Hepatocyte (in vitro differentiated cells): ENCODE measurements at regions not wholly inside any gene's neighbourhood (a gene's known extent, or its start where the extent isn't known, plus 50 kb on each side); places are given as distances from the start of the nearest gene placed in this dataset.

Source experiments
- DNase-seq: peaks from one replicate; pipeline ENCODE4 v3.0.0-alpha.2; 2016; ENCODE audit warnings: low spot score
- H2AFZ ChIP-seq: fragments of 200-600 bp; sonication (generic); 2 replicates; pipeline ENCODE4 v1.6.0; 2016; ENCODE audit warnings: antibody characterized with exemption, mild to moderate bottlenecking
- H3K27ac ChIP-seq: fragments of 200-600 bp; sonication (generic); 2 replicates; pipeline ENCODE4 v1.5.1; 2016; ENCODE audit warnings: mild to moderate bottlenecking
- H3K27me3 ChIP-seq: fragments of 200-600 bp; sonication (generic); 2 replicates; pipeline ENCODE4 v1.6.1; 2016
- H3K36me3 ChIP-seq: fragments of 200-600 bp; sonication (generic); replicated peaks from 2 replicates; pipeline ENCODE4 v1.5.1; 2016; ENCODE audit warnings: low read depth; ENCODE audit not compliant: insufficient read depth
- H3K4me1 ChIP-seq: fragments of 200-600 bp; sonication (generic); 2 replicates; pipeline ENCODE4 v1.5.1; 2016; ENCODE audit warnings: mild to moderate bottlenecking, moderate library complexity; ENCODE audit not compliant: insufficient read depth
- H3K4me2 ChIP-seq: fragments of 200-600 bp; sonication (generic); 2 replicates; pipeline ENCODE4 v1.6.0; 2016
- H3K4me3 ChIP-seq: fragments of 200-600 bp; sonication (generic); 2 replicates; pipeline ENCODE4 v1.5.1; 2016; ENCODE audit warnings: mild to moderate bottlenecking
- H3K79me2 ChIP-seq: fragments of 200-600 bp; sonication (generic); 2 replicates; pipeline ENCODE4 v1.6.0; 2017; ENCODE audit warnings: mild to moderate bottlenecking
- H3K9me2 ChIP-seq: fragments of 200-600 bp; sonication (generic); replicated peaks from 2 replicates; pipeline ENCODE4 v1.6.0; 2017; ENCODE audit warnings: mild to moderate bottlenecking; ENCODE audit not compliant: insufficient read depth
- H3K9me3 ChIP-seq: fragments of 200-600 bp; sonication (generic); 2 replicates; pipeline ENCODE4 v1.5.1; 2016; ENCODE audit warnings: low read depth, mild to moderate bottlenecking
- H4K20me1 ChIP-seq: fragments of 200-600 bp; sonication (generic); 2 replicates; pipeline ENCODE4 v1.6.0; 2016; ENCODE audit warnings: mild to moderate bottlenecking; ENCODE audit not compliant: insufficient read depth, poor library complexity, severe bottlenecking
- EZH2 ChIP-seq: fragments of 200-600 bp; sonication (generic); IDR thresholded peaks from 2 replicates; pipeline ENCODE4 v1.6.1; 2016; ENCODE audit warnings: antibody characterized with exemption, mild to moderate bottlenecking, borderline replicate concordance
- EZH2phosphoT487 ChIP-seq: fragments of 200-600 bp; sonication (generic); IDR thresholded peaks from one replicate; pipeline ENCODE4 v1.6.1; 2018; ENCODE audit warnings: antibody characterized with exemption, mild to moderate bottlenecking, low read depth, moderate library complexity; ENCODE audit not compliant: unreplicated experiment, severe bottlenecking
- WGBS: methylation state at CpG from one replicate; pipeline ENCODE4 v1.1.6; 2016; ENCODE audit warnings: low lambda C conversion rate; ENCODE audit errors: missing lambda C conversion rate; 5-methylcytosine and 5-hydroxymethylcytosine counted together
- TF ChIP-seq, protein P1 (sequence below): fragments of 200-600 bp; sonication (generic); IDR thresholded peaks from 2 replicates; pipeline ENCODE4 v1.5.1; 2016; ENCODE audit warnings: antibody characterized with exemption, mild to moderate bottlenecking; ENCODE audit not compliant: poor library complexity

DNA sequence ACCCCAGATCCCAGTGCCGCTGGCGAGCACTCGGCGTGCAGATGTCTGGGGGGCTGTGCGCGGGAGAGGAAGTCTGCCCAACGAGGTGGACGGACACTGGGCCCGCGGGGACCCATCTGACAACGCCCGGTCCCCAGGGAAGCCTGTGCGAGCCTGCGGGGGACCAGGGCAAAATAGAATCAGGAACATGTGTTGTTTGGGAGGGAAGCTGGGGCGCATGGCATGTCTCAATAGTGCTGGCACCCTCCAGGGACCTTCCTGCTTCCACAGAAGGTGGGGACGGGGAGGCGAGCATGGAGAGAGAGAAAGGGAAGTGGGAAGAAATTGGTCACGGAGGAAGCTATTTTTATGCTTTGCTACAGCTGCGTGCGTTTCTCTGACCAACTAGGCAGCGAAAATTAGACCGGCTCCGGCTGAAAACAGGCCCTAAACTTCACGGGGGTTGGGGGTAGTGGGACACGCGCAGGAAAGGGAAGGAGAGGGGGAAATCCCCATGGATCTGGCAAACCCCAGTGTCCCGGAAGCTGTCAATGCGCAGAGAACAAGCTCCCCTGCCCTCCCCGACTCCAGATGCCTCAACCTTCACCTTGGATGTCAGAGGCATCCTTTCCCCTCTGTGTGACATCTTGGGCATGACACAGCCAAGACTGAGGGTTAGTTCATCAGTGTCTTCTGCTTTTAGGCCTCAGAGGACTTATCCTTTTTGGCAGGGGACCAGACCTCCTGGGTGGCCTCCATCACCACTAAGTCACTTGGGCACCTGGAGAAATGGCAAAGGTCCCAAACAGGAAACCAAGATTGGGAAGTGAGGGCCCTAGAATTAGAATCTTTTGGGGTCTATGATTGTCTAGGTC lies 169.8 kb upstream of the BCOR start:
- Histone ChIP-seq H2AFZ (peak overlapping the region; percentile 50), H3K4me3 (no peak overlapping the region)

DNA sequence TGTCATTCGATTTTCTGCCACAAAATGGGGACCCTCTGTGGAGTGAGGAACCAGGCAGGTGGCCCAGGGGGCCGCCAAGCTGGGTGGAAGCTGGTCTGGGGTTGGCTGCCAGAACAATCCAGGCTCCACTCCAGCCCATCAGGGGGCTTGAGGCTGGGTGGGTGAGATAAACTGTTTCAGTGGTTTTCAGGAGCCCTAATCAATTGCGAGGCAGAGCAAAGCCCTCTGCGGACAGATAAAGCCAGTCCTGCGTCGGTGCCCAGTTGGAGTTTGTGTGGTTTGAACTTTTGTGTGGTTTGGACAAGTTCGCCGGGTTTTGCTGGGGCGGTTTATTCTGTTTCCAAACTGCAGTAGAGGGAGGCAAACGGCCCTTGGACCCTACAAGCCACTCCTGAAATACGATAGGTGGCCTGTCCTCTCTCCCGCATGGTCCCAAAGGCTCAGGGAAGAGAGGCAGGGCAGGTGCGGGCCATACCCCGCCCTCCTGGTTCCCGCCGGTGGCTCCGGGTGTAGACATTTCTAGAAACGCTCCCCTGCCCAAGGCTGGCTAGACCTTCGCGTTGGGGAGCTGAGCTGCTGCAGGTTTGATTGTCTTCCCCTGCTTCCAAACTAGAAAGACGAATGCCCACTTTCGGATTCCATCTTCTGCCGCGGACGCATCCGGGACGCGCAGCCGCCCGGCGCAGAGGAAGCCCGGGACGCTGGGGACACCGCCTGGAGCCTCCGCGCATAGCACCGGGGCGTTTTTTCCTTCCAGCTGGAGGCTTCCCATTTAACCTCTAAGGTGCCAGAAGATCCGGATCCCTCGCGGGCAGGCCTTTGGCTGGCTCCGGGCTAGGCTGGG lies 169.0 kb upstream of the BCOR start:
- 16% methylated on average over 42 of the region's 42 CpGs for WGBS

More for the DNA sequence above, 169.8 kb upstream of the BCOR start:
- TF ChIP-seq EZH2phosphoT487 (no peak), EZH2 (no peak)
- TF ChIP-seq, protein P1, sequence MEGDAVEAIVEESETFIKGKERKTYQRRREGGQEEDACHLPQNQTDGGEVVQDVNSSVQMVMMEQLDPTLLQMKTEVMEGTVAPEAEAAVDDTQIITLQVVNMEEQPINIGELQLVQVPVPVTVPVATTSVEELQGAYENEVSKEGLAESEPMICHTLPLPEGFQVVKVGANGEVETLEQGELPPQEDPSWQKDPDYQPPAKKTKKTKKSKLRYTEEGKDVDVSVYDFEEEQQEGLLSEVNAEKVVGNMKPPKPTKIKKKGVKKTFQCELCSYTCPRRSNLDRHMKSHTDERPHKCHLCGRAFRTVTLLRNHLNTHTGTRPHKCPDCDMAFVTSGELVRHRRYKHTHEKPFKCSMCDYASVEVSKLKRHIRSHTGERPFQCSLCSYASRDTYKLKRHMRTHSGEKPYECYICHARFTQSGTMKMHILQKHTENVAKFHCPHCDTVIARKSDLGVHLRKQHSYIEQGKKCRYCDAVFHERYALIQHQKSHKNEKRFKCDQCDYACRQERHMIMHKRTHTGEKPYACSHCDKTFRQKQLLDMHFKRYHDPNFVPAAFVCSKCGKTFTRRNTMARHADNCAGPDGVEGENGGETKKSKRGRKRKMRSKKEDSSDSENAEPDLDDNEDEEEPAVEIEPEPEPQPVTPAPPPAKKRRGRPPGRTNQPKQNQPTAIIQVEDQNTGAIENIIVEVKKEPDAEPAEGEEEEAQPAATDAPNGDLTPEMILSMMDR, result no peak
- Histone ChIP-seq H4K20me1 (no peaks in the 10 kb centered on the region), H3K27ac (peak overlapping the region; percentile 39), H3K36me3 (no peaks in the 10 kb centered on the region), H3K9me3 (no peaks in the 10 kb centered on the region), H3K9me2 (no peaks in the 10 kb centered on the region), H3K4me1 (peaks cover 19% of the 10 kb centered on the region), H3K79me2 (no peaks in the 10 kb centered on the region), H3K27me3 (no peaks in the 10 kb centered on the region), H3K4me2 (peak overlapping the region; percentile 89)
- DNase-seq, result no peak
- 38% methylated on average over 29 of the region's 29 CpGs for WGBS

DNA sequence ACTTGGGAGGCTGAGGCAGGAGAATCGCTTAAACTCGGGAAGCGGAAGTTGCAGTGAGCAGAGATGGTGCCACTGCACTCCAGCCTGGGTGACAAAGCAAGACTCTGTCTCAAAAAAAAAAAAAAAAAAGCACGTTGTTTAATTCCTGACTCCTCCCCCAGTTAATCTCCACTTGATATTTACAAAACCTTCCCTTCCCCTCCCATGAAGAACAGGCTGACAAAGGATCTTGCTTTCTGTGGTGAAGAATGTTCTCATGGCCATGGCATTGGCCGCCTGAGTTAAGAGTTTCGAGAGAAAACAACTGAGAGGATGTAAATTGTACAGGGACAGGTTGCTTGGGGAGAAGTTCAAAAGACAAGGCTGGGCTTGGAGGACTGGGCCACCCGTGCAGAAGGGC lies 168.2 kb upstream of the BCOR start:
- TF ChIP-seq EZH2 (no peak), EZH2phosphoT487 (no peak)
- TF ChIP-seq, protein P1, result no peak
- no peaks in the 10 kb centered on the region for H3K27me3 ChIP-seq
- H3K36me3 ChIP-seq, result no peaks in the 10 kb centered on the region
- no peak overlapping the region for H2AFZ ChIP-seq
- DNase-seq, result no peak
- WGBS, result 67% methylated on average over 7 of the region's 7 CpGs
- no peaks in the 10 kb centered on the region for H3K9me2 ChIP-seq
- H3K4me3 ChIP-seq, result no peak overlapping the region
- no peaks in the 10 kb centered on the region for H3K9me3 ChIP-seq
- no peaks in the 10 kb centered on the region for H4K20me1 ChIP-seq
- no peak overlapping the region for H3K27ac ChIP-seq
- no peaks in the 10 kb centered on the region for H3K79me2 ChIP-seq
- peaks cover 29% of the 10 kb centered on the region for H3K4me1 ChIP-seq
- peak overlapping the region; percentile 89 for H3K4me2 ChIP-seq

More for the DNA sequence above, 169.0 kb upstream of the BCOR start:
- H2AFZ ChIP-seq, result peak overlapping the region; percentile 84
- peak overlapping the region; percentile 66 for H3K4me3 ChIP-seq
- H3K27me3 ChIP-seq, result no peaks in the 10 kb centered on the region
- peak; percentile 89 for DNase-seq
- no peak for TF ChIP-seq EZH2phosphoT487
- TF ChIP-seq, protein P1, result peak; percentile 88
- no peaks in the 10 kb centered on the region for H3K79me2 ChIP-seq
- no peaks in the 10 kb centered on the region for H3K36me3 ChIP-seq
- peaks cover 25% of the 10 kb centered on the region for H3K4me1 ChIP-seq
- H3K27ac ChIP-seq, result peak overlapping the region; percentile 78
- H3K9me3 ChIP-seq, result no peaks in the 10 kb centered on the region
- H4K20me1 ChIP-seq, result no peaks in the 10 kb centered on the region
- no peaks in the 10 kb centered on the region for H3K9me2 ChIP-seq
- H3K4me2 ChIP-seq, result peak overlapping the region; percentile 89
